ENCODE measurements at regions not wholly inside any gene's neighbourhood (a gene's known extent, or its start where the extent isn't known, plus 50 kb on each side); places are given as distances from the start of the nearest gene placed in this dataset.

GRCh38 chr1:106791041-106791440 is 265.4 kb upstream of the PRMT6 start (continued):
- TF ChIP-seq REST (IDR thresholded peaks at IDR 0.05; ENCODE audit: low read depth, low read length) (no peak), NR2C1 (IDR thresholded peaks at IDR 0.05) (no peak), SRF (IDR thresholded peaks at IDR 0.05; ENCODE audit: low read depth in 2 of 2, low read length in 2 of 2) (no peak), SMARCA5 (IDR thresholded peaks at IDR 0.05) (no peak), ZBTB11 (CRISPR knock-in tag; IDR thresholded peaks at IDR 0.05) (no peak), ASH2L (IDR thresholded peaks at IDR 0.05; ENCODE audit: borderline replicate concordance, low read depth) (no peak), RUNX3 (IDR thresholded peaks at IDR 0.05; ENCODE audit: low read length) (no peak), ZNF622 (IDR thresholded peaks at IDR 0.05) (no peak), EZH2 (IDR thresholded peaks at IDR 0.05; ENCODE audit: borderline replicate concordance, control insufficient read depth, low read depth, low read length) (no peak)

All from GM12878 (cell line).